GM12878 (cell line): ENCODE measurements at regions not wholly inside any gene's neighbourhood (a gene's known extent, or its start where the extent isn't known, plus 50 kb on each side); places are given as distances from the start of the nearest gene placed in this dataset.

Experiments used
- BHLHE40 ChIP-seq, 2 experiments: fragments of 450-650 bp in 1 of 2; IDR thresholded peaks; 2 replicates each; pipeline ENCODE4 v1.6.1; 2011 to 2017; ENCODE audit warnings: low read depth in 2 of 2, borderline replicate concordance in 1 of 2, improper control_type of control experiment in 1 of 2, low read length in 1 of 2, mild to moderate bottlenecking in 1 of 2
- EGR1 ChIP-seq, 2 experiments: IDR thresholded peaks; 1 replicate in 1 of 2; 2 replicates in 1 of 2; pipeline ENCODE4 v1.6.1; 2011 to 2012; ENCODE audit warnings: low read depth in 2 of 2, low read length in 2 of 2, borderline replicate concordance in 1 of 2, mild to moderate bottlenecking in 1 of 2, moderate library complexity in 1 of 2
- FOXK2 ChIP-seq: fragments of 450-650 bp; IDR thresholded peaks from 2 replicates; pipeline ENCODE4 v1.6.1; 2017; ENCODE audit warnings: mild to moderate bottlenecking, moderate library complexity
- HDGF ChIP-seq: fragments of 450-650 bp; IDR thresholded peaks from 2 replicates; pipeline ENCODE4 v1.6.1; 2016; ENCODE audit warnings: antibody characterized with exemption
- MEF2B ChIP-seq: fragments of 450-650 bp; IDR thresholded peaks from 2 replicates; pipeline ENCODE4 v1.6.1; 2018; ENCODE audit warnings: mild to moderate bottlenecking, moderate library complexity; ENCODE audit not compliant: partially characterized antibody, poor library complexity, severe bottlenecking
- RAD51 ChIP-seq: fragments of 450-650 bp; IDR thresholded peaks from 2 replicates; pipeline ENCODE4 v1.6.1; 2016; ENCODE audit warnings: moderate library complexity, mild to moderate bottlenecking, inconsistent platforms
- SIN3A ChIP-seq: IDR thresholded peaks from 2 replicates; pipeline ENCODE4 v1.6.1; 2012; ENCODE audit warnings: low read depth, low read length, improper control_type of control experiment
- SMAD5 ChIP-seq: IDR thresholded peaks from 2 replicates; pipeline ENCODE4 v1.6.1; 2016; ENCODE audit warnings: antibody characterized with exemption, low read depth
- SMC3 ChIP-seq: IDR thresholded peaks from 2 replicates; pipeline ENCODE4 v1.6.1; 2011; ENCODE audit warnings: low read length, improper control_type of control experiment, borderline replicate concordance
- STAT3 ChIP-seq: IDR thresholded peaks from 2 replicates; pipeline ENCODE4 v1.6.1; 2011; ENCODE audit warnings: low read depth, low read length, improper control_type of control experiment
- WRNIP1 ChIP-seq: IDR thresholded peaks from 2 replicates; pipeline ENCODE4 v1.6.1; 2011; ENCODE audit warnings: low read depth, low read length, improper control_type of control experiment, borderline replicate concordance
- YY1 ChIP-seq: IDR thresholded peaks from 2 replicates; pipeline ENCODE4 v1.6.1; 2011; ENCODE audit warnings: low read depth, mild to moderate bottlenecking, low read length
- TF ChIP-seq, protein P1 (sequence below): fragments of 450-650 bp; IDR thresholded peaks from 2 replicates; pipeline ENCODE4 v1.6.1; 2016; ENCODE audit warnings: mild to moderate bottlenecking, moderate library complexity, borderline replicate concordance
- TF ChIP-seq, protein P2 (sequence below): IDR thresholded peaks from 2 replicates; pipeline ENCODE4 v1.6.1; 2011; ENCODE audit warnings: borderline replicate concordance, low read depth, mild to moderate bottlenecking, moderate library complexity, mixed read lengths, low read length; ENCODE audit not compliant: insufficient read depth; ENCODE audit errors: extremely low read length
- TF ChIP-seq, protein P3 (sequence below): fragments of 450-650 bp; IDR thresholded peaks from 2 replicates; pipeline ENCODE4 v1.6.1; 2016; ENCODE audit warnings: mild to moderate bottlenecking
- TF ChIP-seq, protein P4 (sequence below): IDR thresholded peaks from 2 replicates; pipeline ENCODE4 v1.6.1; 2012; ENCODE audit warnings: low read length, inconsistent platforms
- TF ChIP-seq, protein P5 (sequence below): IDR thresholded peaks from 2 replicates; pipeline ENCODE4 v1.6.1; 2012; ENCODE audit warnings: low read depth, low read length, improper control_type of control experiment

DNA sequence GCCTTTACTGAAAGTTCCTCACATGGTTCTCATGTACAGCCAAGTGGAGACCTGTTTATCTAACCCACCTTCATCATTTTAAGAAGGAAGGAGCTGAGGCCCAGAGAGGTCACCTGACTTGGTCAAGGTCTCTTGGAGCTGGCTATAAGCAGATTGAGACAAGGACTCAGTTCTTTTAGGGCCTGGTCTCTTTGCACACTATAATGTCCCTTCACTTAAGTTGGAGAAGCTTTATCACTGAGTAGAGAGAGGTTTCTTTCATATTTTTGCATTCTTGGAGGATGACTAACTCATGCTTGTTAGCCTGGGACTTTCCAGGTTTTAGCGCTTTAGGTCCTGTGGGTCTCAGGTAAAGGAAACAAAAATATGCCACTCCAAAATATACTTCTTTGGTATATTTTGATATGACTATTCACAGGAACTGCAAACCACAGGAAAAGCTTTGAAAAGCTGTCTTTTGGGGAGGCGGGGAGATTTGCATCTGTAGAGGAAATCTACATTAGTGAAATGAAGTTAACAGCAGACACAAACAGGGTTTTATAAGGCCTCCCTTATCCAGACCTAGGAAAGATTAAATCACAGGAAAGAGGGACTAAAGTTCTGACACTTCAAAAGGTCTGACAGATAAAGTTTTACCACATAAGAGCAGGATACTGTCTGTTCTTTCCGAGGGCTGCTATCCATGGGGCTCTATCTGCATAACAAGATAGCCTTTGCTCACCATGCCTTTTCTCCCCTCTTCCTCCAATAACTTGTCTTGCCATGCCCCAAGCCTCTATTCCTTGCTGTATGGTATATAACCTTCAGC is 95.8 kb upstream of the ANKRD55 start (continued):
- TF ChIP-seq, protein P1, sequence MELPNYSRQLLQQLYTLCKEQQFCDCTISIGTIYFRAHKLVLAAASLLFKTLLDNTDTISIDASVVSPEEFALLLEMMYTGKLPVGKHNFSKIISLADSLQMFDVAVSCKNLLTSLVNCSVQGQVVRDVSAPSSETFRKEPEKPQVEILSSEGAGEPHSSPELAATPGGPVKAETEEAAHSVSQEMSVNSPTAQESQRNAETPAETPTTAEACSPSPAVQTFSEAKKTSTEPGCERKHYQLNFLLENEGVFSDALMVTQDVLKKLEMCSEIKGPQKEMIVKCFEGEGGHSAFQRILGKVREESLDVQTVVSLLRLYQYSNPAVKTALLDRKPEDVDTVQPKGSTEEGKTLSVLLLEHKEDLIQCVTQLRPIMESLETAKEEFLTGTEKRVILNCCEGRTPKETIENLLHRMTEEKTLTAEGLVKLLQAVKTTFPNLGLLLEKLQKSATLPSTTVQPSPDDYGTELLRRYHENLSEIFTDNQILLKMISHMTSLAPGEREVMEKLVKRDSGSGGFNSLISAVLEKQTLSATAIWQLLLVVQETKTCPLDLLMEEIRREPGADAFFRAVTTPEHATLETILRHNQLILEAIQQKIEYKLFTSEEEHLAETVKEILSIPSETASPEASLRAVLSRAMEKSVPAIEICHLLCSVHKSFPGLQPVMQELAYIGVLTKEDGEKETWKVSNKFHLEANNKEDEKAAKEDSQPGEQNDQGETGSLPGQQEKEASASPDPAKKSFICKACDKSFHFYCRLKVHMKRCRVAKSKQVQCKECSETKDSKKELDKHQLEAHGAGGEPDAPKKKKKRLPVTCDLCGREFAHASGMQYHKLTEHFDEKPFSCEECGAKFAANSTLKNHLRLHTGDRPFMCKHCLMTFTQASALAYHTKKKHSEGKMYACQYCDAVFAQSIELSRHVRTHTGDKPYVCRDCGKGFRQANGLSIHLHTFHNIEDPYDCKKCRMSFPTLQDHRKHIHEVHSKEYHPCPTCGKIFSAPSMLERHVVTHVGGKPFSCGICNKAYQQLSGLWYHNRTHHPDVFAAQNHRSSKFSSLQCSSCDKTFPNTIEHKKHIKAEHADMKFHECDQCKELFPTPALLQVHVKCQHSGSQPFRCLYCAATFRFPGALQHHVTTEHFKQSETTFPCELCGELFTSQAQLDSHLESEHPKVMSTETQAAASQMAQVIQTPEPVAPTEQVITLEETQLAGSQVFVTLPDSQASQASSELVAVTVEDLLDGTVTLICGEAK: 0 out of 2 replicates have a peak, but pooled peaks have one; percentile 14
- TF ChIP-seq, protein P2, sequence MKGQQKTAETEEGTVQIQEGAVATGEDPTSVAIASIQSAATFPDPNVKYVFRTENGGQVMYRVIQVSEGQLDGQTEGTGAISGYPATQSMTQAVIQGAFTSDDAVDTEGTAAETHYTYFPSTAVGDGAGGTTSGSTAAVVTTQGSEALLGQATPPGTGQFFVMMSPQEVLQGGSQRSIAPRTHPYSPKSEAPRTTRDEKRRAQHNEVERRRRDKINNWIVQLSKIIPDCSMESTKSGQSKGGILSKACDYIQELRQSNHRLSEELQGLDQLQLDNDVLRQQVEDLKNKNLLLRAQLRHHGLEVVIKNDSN: no peak
- TF ChIP-seq, protein P3, sequence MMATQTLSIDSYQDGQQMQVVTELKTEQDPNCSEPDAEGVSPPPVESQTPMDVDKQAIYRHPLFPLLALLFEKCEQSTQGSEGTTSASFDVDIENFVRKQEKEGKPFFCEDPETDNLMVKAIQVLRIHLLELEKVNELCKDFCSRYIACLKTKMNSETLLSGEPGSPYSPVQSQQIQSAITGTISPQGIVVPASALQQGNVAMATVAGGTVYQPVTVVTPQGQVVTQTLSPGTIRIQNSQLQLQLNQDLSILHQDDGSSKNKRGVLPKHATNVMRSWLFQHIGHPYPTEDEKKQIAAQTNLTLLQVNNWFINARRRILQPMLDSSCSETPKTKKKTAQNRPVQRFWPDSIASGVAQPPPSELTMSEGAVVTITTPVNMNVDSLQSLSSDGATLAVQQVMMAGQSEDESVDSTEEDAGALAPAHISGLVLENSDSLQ: no peak
- TF ChIP-seq, protein P4, sequence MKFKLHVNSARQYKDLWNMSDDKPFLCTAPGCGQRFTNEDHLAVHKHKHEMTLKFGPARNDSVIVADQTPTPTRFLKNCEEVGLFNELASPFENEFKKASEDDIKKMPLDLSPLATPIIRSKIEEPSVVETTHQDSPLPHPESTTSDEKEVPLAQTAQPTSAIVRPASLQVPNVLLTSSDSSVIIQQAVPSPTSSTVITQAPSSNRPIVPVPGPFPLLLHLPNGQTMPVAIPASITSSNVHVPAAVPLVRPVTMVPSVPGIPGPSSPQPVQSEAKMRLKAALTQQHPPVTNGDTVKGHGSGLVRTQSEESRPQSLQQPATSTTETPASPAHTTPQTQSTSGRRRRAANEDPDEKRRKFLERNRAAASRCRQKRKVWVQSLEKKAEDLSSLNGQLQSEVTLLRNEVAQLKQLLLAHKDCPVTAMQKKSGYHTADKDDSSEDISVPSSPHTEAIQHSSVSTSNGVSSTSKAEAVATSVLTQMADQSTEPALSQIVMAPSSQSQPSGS: peak; percentile 65; the same call in 1 of the 2 replicates
- TF ChIP-seq YY1: no peak
- no peak for TF ChIP-seq SMAD5
- peak; percentile 18; the same call in 1 of the 2 replicates for TF ChIP-seq SMC3
- TF ChIP-seq RAD51: peak; percentile 58; the same call in 1 of the 2 replicates
- TF ChIP-seq SIN3A: no peak
- no peak for TF ChIP-seq WRNIP1
- TF ChIP-seq HDGF: no peak
- TF ChIP-seq FOXK2: no peak
- TF ChIP-seq EGR1 (IDR thresholded peaks at IDR 0.05; ENCODE audit: borderline replicate concordance in 1 of 2, low read depth in 2 of 2, low read length in 2 of 2): peak in 1 of 2 experiments; percentile 36; a peak in 1 of 3 replicates
- TF ChIP-seq BHLHE40 (IDR thresholded peaks at IDR 0.05; ENCODE audit: borderline replicate concordance in 1 of 2, low read depth in 2 of 2, low read length in 1 of 2): peak; percentile 34 to 51; a peak in 3 of 4 replicates
- TF ChIP-seq STAT3: 0 out of 2 replicates have a peak, but pooled peaks have one; percentile 39
- TF ChIP-seq, protein P5, sequence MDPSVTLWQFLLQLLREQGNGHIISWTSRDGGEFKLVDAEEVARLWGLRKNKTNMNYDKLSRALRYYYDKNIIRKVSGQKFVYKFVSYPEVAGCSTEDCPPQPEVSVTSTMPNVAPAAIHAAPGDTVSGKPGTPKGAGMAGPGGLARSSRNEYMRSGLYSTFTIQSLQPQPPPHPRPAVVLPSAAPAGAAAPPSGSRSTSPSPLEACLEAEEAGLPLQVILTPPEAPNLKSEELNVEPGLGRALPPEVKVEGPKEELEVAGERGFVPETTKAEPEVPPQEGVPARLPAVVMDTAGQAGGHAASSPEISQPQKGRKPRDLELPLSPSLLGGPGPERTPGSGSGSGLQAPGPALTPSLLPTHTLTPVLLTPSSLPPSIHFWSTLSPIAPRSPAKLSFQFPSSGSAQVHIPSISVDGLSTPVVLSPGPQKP: no peak
- TF ChIP-seq MEF2B: peak; percentile 60
